HG02973 (cell line): ENCODE measurements at regions not wholly inside any gene's neighbourhood (a gene's known extent, or its start where the extent isn't known, plus 50 kb on each side); places are given as distances from the start of the nearest gene placed in this dataset.

Experiments used
- ATAC-seq: cut with Tn5 transposase; IDR thresholded peaks from one replicate; pipeline ENCODE4 v1.9.1; 2021; ENCODE audit warnings: moderate library complexity; ENCODE audit not compliant: unreplicated experiment

DNA sequence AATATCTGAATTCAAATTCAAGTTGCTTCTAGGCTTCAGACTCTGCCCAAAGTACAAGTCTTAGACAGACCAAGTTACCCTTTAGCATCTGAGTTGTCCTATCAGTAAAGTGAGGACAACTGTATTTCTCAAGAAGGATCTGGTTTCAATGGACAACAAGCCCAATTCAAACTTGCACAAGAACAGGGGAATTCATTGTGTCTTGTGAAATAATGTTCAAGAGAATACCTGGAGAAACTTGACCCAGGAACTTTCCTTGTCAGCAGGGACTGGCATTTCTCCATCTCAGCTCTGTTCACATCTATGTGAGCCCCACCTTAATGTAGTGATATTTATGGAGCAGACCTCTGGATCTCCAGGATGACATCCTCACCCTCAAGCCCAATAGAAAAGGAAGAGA lies 894.9 kb upstream of the SLC10A2 start:
- ATAC-seq = no peak

- ATAC-seq = no peak
Measured at GRCh38 chr13:103960001-103960400, 893.8 kb upstream of the SLC10A2 start.

GRCh38 chr13:103958691-103959090 lies 892.5 kb upstream of the SLC10A2 start:
- no peak for ATAC-seq

DNA sequence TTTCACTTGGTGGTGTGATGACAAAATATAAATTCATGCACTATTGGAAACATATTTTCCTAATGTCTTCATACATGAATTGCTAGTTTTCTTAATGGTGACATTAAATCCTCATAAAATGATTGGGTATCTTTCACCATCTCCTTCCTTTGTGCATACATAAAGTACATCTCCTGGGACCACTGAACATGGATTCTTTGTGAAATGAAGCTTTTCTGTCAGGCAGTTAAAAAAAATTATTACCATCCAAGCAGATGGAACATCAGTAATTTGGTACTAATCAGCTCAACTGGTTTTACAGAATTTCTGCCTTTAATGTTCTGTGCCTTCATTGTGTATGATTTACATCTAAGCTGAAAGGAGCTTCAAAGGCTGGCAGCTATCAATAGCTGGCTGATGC lies 891.7 kb upstream of the SLC10A2 start:
- ATAC-seq = no peak

- ATAC-seq = no peak
Measured at GRCh38 chr13:103953859-103954258, 887.6 kb upstream of the SLC10A2 start.

GRCh38 chr13:103952183-103952582 lies 886.0 kb upstream of the SLC10A2 start:
- ATAC-seq = no peak

DNA sequence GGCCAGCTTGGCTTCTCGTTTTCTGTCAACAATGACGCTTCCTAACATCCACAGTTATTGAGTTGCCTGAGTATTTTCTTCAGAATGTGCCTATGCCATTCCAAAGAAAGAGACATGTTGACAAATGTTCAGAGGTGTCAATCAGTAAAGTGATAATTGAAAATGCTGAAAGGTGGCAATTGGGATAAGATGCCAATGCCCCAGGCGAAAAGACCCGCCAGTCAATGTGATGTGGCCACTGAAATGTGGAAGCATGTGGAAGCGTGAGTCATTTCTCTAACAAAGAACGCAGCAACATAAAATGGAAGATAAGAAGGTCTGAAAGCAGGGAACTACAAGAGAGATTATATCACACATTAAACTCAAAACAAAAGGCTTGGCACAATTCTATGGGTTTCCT lies 882.2 kb upstream of the SLC10A2 start:
- ATAC-seq = no peak

GRCh38 chr13:103945836-103946235 lies 879.6 kb upstream of the SLC10A2 start:
- no peak for ATAC-seq

GRCh38 chr13:103941506-103942140 lies 875.4 kb upstream of the SLC10A2 start:
- no peak for ATAC-seq

DNA sequence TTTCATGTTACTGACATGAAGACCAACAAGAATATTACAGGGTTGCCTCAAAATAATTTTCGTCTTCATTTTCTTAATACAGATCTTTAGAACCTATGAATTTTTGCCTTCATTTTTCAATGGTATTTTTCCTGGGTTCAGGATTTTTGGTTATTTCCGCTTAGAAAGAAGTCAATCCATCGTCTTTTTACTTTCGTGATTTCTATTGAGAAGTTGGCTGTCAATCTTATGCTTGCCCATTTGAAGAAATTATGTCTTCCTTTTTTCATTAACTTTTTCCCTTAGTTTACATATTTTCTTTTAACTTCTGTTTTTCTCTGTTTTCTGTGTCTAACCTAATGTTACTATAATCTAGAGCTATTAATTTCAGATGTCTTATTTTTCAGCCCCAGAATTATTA lies 868.9 kb upstream of the SLC10A2 start:
- ATAC-seq = no peak

DNA sequence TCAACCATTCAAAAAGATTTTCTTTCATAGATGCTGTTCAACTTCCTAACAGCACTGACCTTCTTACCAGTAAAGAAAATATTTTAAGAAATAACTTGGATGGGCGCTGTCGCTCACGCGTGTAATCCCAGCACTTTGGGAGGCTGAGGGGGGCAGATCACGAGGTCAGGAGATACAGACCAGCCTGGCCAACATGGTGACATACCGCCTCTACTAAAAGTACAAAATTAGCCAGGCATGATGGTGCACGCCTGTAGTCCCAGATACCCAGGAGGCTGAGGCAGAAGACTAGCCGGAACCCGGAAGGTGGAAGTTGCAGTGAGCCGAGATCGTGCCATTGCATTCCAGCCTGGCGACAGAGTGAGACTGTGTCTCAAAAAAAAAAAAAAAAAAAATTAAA lies 865.7 kb upstream of the SLC10A2 start:
- no peak for ATAC-seq

GRCh38 chr13:103931331-103931845 lies 865.2 kb upstream of the SLC10A2 start:
- ATAC-seq = no peak

- ATAC-seq = no peak
Measured at GRCh38 chr13:103926118-103926517, 859.9 kb upstream of the SLC10A2 start.

GRCh38 chr13:103908911-103909310 lies 842.7 kb upstream of the SLC10A2 start:
- no peak for ATAC-seq

- ATAC-seq = no peak
Measured at GRCh38 chr13:103908274-103908673, 842.1 kb upstream of the SLC10A2 start.

- ATAC-seq = no peak
Measured at GRCh38 chr13:103903790-103904189, 837.6 kb upstream of the SLC10A2 start.

GRCh38 chr13:103898481-103898880 lies 832.3 kb upstream of the SLC10A2 start:
- no peak for ATAC-seq

GRCh38 chr13:103895835-103896531 lies 829.8 kb upstream of the SLC10A2 start:
- no peak for ATAC-seq

DNA sequence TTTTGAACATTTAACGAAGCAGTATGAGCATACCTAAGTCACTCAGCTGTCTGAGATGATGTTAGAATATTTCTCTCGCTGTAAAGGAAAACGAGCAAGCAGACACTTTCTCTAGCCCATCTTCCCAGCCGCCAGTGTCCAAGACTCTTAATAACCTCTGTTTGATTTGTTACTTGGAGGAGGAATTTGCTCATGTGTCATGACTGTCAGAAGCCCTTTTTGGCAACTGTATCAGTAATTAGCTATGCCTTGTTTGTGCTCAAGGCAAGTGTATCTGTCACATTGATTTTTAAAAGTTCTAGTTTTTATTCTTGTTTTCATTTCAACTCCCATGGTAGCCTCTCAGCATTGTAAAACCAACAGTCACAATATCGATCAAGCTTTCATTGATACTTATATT lies 828.4 kb upstream of the SLC10A2 start:
- no peak for ATAC-seq

DNA sequence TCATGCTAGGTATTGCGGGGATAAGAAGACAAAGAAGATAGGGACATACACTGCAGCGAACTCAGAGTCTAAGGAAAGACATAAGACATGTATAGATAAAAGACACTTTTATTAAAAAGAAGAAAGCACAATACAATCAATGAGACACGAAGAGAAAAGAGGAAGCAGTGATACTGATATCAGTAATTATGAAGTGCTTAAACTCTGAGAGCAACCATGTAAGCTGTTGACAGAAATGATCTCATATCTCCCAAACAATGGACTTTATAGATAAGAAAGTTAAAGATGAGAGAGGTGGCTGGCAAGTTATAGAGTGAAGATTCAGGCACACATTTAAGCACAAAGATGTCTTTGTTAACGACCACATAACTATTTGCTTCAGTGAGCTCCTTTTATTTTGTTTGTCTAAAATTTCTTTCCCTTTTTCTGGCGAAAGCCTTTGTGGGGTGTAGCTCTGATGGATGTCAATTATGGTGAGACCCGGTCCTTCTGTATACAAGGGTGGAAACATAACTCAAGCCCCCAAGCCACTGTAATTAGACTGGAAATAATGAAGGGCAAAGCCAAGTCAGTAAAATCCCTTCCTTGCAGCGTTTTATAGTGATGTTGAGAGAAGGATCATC lies 818.0 kb upstream of the SLC10A2 start:
- ATAC-seq = no peak

DNA sequence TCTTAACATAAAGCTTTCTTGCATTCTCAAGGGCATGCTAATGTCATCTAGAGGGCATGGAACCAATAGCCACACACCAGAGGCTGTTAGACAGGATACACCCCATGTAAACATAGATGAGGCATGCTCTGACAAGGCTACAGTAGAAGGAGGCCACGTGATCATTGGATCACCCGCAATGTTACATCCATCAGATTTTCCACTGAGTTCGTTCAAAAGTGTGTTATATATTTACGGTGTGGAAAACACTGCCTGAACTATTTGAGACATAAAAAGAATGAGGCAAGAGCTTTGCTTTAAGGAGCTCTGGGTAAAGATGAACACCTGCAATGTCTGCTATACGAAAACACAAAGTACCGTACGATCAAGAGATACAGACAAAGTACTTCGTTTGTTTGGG lies 817.5 kb upstream of the SLC10A2 start:
- ATAC-seq = no peak

GRCh38 chr13:103883164-103883563 lies 816.9 kb upstream of the SLC10A2 start:
- ATAC-seq = no peak
